HCT116 (cell line): ENCODE measurements at regions not wholly inside any gene's neighbourhood (a gene's known extent, or its start where the extent isn't known, plus 50 kb on each side); places are given as distances from the start of the nearest gene placed in this dataset.

Experiments used
- ATAC-seq: fragments of 200-7000 bp; cut with Tn5 transposase; 2 replicates; pipeline ENCODE4 v1.9.1; 2020; ENCODE audit warnings: mild to moderate bottlenecking, moderate library complexity
- BruUV-seq: library from RNA; stranded (reverse); fragments of 400-500 nt; replicated peaks from 2 replicates; lab custom pipeline; 2021; lab: Mats Ljungman, UMichigan
- CTCF ChIA-PET: fragments of 300-600 bp; sonication (Branson Sonifier 250); formaldehyde crosslinking; loops from one replicate; lab custom pipeline; 2021; ENCODE audit warnings: antibody characterized with exemption; lab: Charles Lee
- POLR2A ChIA-PET: fragments of 300-600, 350-600 bp; sonication (Branson Sonifier 250); formaldehyde crosslinking; loops from one replicate; lab custom pipeline; 2021; ENCODE audit warnings: antibody characterized with exemption; lab: Charles Lee
- RAD21 ChIA-PET, 2 experiments: fragments of 300-600 bp; sonication (Branson Sonifier 250); formaldehyde crosslinking; loops; one replicate each; lab custom pipeline; 2023; ENCODE audit warnings: low total read pairs in 2 of 2; ENCODE audit not compliant: uncharacterized antibody in 2 of 2, unreplicated experiment in 2 of 2, low non-redundant PET in 1 of 2; lab: Charles Lee
- DNase-seq: peaks from one replicate; pipeline ENCODE4 v3.0.0-alpha.2; 2010; ENCODE audit warnings: low read depth, low spot score
- H2AFZ ChIP-seq: fragments of 200-600 bp; shearing (Covaris generic), sonication (generic); 2 replicates; pipeline ENCODE4 v1.6.1; 2017; ENCODE audit warnings: low read depth, mixed run types, mixed read lengths, antibody characterized with exemption, low read length; ENCODE audit not compliant: poor library complexity, severe bottlenecking
- H3K27ac ChIP-seq: 2 replicates; pipeline ENCODE4 v1.5.1; 2012; ENCODE audit warnings: low read depth, low read length
- H3K27me3 ChIP-seq: fragments of 200-600 bp; sonication (generic); 2 replicates; pipeline ENCODE4 v1.6.1; 2016; ENCODE audit warnings: mixed run types, low read length, mixed read lengths; ENCODE audit not compliant: insufficient read depth
- H3K36me3 ChIP-seq, 2 experiments: fragments of 200-500 bp in 1 of 2; fragments of 200-600 bp in 1 of 2; sonication (Bioruptor generic) in 1 of 2; sonication (generic) in 1 of 2; 2 replicates each; pipeline versions ENCODE4 v1.5.1 to v1.6.1; 2014 to 2016; ENCODE audit warnings: low read length in 2 of 2, inconsistent platforms in 1 of 2, mixed read lengths in 1 of 2, mixed run types in 1 of 2; ENCODE audit not compliant: insufficient read depth in 2 of 2, control insufficient read depth in 1 of 2
- H3K4me1 ChIP-seq, 2 experiments: fragments of 200-600 bp in 1 of 2; sonication (generic) in 1 of 2; 2 replicates each; pipeline versions ENCODE4 v1.5.1 to v1.6.1; 2012 to 2017; ENCODE audit warnings: low read length in 2 of 2, inconsistent platforms in 1 of 2, mild to moderate bottlenecking in 1 of 2, mixed read lengths in 1 of 2, mixed run types in 1 of 2, moderate library complexity in 1 of 2; ENCODE audit not compliant: insufficient read depth in 2 of 2, control insufficient read depth in 1 of 2
- H3K4me2 ChIP-seq: fragments of 200-600 bp; sonication (generic); 2 replicates; pipeline ENCODE4 v1.6.1; 2017; ENCODE audit warnings: mixed run types, low read length, mixed read lengths
- H3K4me3 ChIP-seq, 2 experiments: fragments of 200-600 bp in 1 of 2; sonication (generic) in 1 of 2; replicated peaks in 1 of 2; 2 replicates each; pipeline ENCODE4 v1.5.1; 2011 to 2016; ENCODE audit warnings: low read length in 2 of 2, control low read depth in 1 of 2, low read depth in 1 of 2, mild to moderate bottlenecking in 1 of 2, mixed read lengths in 1 of 2, mixed run types in 1 of 2
- H3K79me2 ChIP-seq: fragments of 200-600 bp; sonication (generic); 2 replicates; pipeline ENCODE4 v1.6.1; 2017; ENCODE audit warnings: mild to moderate bottlenecking, mixed run types, low read length, moderate library complexity, mixed read lengths; ENCODE audit not compliant: insufficient read depth
- H3K9ac ChIP-seq: fragments of 200-600 bp; sonication (generic); 2 replicates; pipeline ENCODE4 v1.6.1; 2016; ENCODE audit warnings: low read length, mixed read lengths
- H3K9me2 ChIP-seq: fragments of 200-600 bp; sonication (generic), shearing (Covaris generic); 2 replicates; pipeline ENCODE4 v1.6.1; 2017; ENCODE audit warnings: mixed run types, mild to moderate bottlenecking, moderate library complexity; ENCODE audit not compliant: insufficient read depth
- H3K9me3 ChIP-seq, 2 experiments: fragments of 200-500 bp in 1 of 2; fragments of 200-600 bp in 1 of 2; sonication (Bioruptor generic) in 1 of 2; sonication (generic) in 1 of 2; 2 replicates each; pipeline ENCODE4 v1.6.1; 2014 to 2017; ENCODE audit warnings: low read length in 2 of 2, mixed read lengths in 2 of 2, inconsistent platforms in 1 of 2, low read depth in 1 of 2, mild to moderate bottlenecking in 1 of 2, mixed run types in 1 of 2, moderate library complexity in 1 of 2; ENCODE audit not compliant: control insufficient read depth in 1 of 2, insufficient read depth in 1 of 2
- H4K20me1 ChIP-seq: fragments of 200-600 bp; sonication (generic), shearing (Covaris generic); 2 replicates; pipeline ENCODE4 v1.6.1; 2017; ENCODE audit warnings: mixed run types, mild to moderate bottlenecking, moderate library complexity; ENCODE audit not compliant: insufficient read depth
- CBX3 ChIP-seq: IDR thresholded peaks from 2 replicates; pipeline ENCODE4 v1.6.1; 2012; ENCODE audit warnings: low read depth
- CEBPB ChIP-seq: IDR thresholded peaks from 2 replicates; pipeline ENCODE4 v1.6.1; 2012; ENCODE audit warnings: low read depth
- EGR1 ChIP-seq: IDR thresholded peaks from 2 replicates; pipeline ENCODE4 v1.6.1; 2012; ENCODE audit warnings: low read depth
- ELF1 ChIP-seq: IDR thresholded peaks from 2 replicates; pipeline ENCODE4 v1.6.1; 2012; ENCODE audit warnings: low read depth, borderline replicate concordance
- EZH2 ChIP-seq: fragments of 200-600 bp; sonication (generic); IDR thresholded peaks from 2 replicates; pipeline ENCODE4 v1.6.1; 2017; ENCODE audit warnings: antibody characterized with exemption, mixed run types
- EZH2phosphoT487 ChIP-seq: fragments of 200-600 bp; IDR thresholded peaks from 2 replicates; pipeline ENCODE4 v1.6.1; 2018; ENCODE audit warnings: antibody characterized with exemption, borderline replicate concordance
- FOSL1 ChIP-seq: IDR thresholded peaks from 2 replicates; pipeline ENCODE4 v1.6.1; 2012; ENCODE audit warnings: low read depth
- JUND ChIP-seq: IDR thresholded peaks from 2 replicates; pipeline ENCODE4 v1.6.1; 2012
- POLR2AphosphoS5 ChIP-seq: IDR thresholded peaks from 2 replicates; pipeline ENCODE4 v1.6.1; 2011; ENCODE audit warnings: mild to moderate bottlenecking, low read depth, low read length, moderate library complexity
- RAD21 ChIP-seq: IDR thresholded peaks from 2 replicates; pipeline ENCODE4 v1.6.1; 2012; ENCODE audit warnings: low read depth, mild to moderate bottlenecking
- SIN3A ChIP-seq: IDR thresholded peaks from 2 replicates; pipeline ENCODE4 v1.6.1; 2012; ENCODE audit warnings: low read depth
- SRF ChIP-seq: IDR thresholded peaks from 2 replicates; pipeline ENCODE4 v1.6.1; 2012; ENCODE audit warnings: low read depth
- TCF7L2 ChIP-seq: IDR thresholded peaks from 2 replicates; pipeline ENCODE4 v1.7.0; 2011; ENCODE audit warnings: borderline replicate concordance, inconsistent platforms; ENCODE audit not compliant: insufficient read depth, insufficient read length; ENCODE audit errors: extremely low read depth
- YY1 ChIP-seq: IDR thresholded peaks from 2 replicates; pipeline ENCODE4 v1.6.1; 2011; ENCODE audit warnings: low read length, low read depth, moderate library complexity, mild to moderate bottlenecking; ENCODE audit not compliant: insufficient replicate concordance; ENCODE audit errors: extremely low read depth
- ZFX ChIP-seq: fragments of 450-650 bp; IDR thresholded peaks from 2 replicates; pipeline ENCODE4 v1.6.1; 2017
- ZNF274 ChIP-seq: fragments of 200-500 bp; sonication (Bioruptor generic); IDR thresholded peaks from 2 replicates; pipeline ENCODE4 v1.6.1; 2014; ENCODE audit warnings: mild to moderate bottlenecking, low read depth, low read length, inconsistent platforms
- intact Hi-C: fragments of 100-400 bp; cut with micrococcal nuclease; formaldehyde crosslinking; loops from 2 replicates; pipeline ENCODE4 v1.10.0; 2022
- TF ChIP-seq, protein P1 (sequence below): IDR thresholded peaks from 2 replicates; pipeline ENCODE4 v1.6.1; 2012
- TF ChIP-seq, protein P2 (sequence below), 3 experiments: fragments of 200-600 bp in 1 of 3; sonication (generic) in 1 of 3; IDR thresholded peaks in 2 of 3; conservative IDR thresholded peaks in 1 of 3; 2 replicates each; pipeline ENCODE4 v1.5.1; 2012 to 2017; ENCODE audit warnings: low read depth in 2 of 3, low read length in 2 of 3, antibody characterized with exemption in 1 of 3, borderline replicate concordance in 1 of 3, control low read depth in 1 of 3, mild to moderate bottlenecking in 1 of 3, mixed read lengths in 1 of 3, mixed run types in 1 of 3, moderate library complexity in 1 of 3; ENCODE audit not compliant: insufficient read depth in 1 of 3
- TF ChIP-seq, protein P3 (sequence below): IDR thresholded peaks from 2 replicates; pipeline ENCODE4 v1.6.1; 2011; ENCODE audit warnings: mild to moderate bottlenecking, low read length, moderate library complexity; ENCODE audit not compliant: insufficient replicate concordance; ENCODE audit errors: extremely low read depth
- TF ChIP-seq, protein P4 (sequence below): IDR thresholded peaks from 2 replicates; pipeline ENCODE4 v1.6.1; 2012

DNA sequence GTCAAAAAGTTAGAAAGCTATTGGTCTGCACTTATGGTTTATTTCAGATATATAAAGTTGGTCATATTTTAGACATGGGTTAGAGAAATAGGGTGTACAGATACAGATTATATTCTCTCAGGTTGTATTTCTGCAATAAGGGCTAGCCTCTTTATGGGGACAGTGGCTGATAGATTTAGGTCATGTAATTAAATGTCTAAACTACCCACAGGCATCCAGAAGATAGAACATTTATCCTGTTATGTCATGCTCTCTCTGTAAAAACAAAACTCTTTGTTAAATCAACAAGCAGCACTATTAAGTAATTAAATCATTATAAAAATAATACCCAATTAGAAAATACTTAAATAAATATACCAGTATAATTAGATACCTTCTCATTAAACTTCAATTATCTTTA, 612.6 kb upstream of the CITED2 start:
- BruUV-seq, result no TSS peak
- DNase-seq (no peak), ATAC-seq (no peak)
- Histone ChIP-seq H3K27ac (no peak overlapping the region), H3K4me2 (no peak overlapping the region), H3K4me3 (no peak overlapping the region), H3K9ac (no peak overlapping the region), H3K79me2 (no peaks in the 10 kb centered on the region), H3K4me1 (peaks cover 6% of the 10 kb centered on the region in 2 experiments; a peak in 3 of 4 replicates), H3K9me2 (0 out of 2 replicates have a peak, but pooled peaks cover 2% of the 10 kb centered on the region), H3K9me3 (no peaks in the 10 kb centered on the region), H3K36me3 (no peaks in the 10 kb centered on the region), H3K27me3 (no peaks in the 10 kb centered on the region), H4K20me1 (no peaks in the 10 kb centered on the region), H2AFZ (no peak overlapping the region)
- intact Hi-C loops, result no loop called here
- RAD21 ChIA-PET, result no interaction called here
- TF ChIP-seq CEBPB, result no peak
- TF ChIP-seq, protein P1, sequence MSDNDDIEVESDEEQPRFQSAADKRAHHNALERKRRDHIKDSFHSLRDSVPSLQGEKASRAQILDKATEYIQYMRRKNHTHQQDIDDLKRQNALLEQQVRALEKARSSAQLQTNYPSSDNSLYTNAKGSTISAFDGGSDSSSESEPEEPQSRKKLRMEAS, result no peak
- no peak for TF ChIP-seq SIN3A
- TF ChIP-seq, protein P2, sequence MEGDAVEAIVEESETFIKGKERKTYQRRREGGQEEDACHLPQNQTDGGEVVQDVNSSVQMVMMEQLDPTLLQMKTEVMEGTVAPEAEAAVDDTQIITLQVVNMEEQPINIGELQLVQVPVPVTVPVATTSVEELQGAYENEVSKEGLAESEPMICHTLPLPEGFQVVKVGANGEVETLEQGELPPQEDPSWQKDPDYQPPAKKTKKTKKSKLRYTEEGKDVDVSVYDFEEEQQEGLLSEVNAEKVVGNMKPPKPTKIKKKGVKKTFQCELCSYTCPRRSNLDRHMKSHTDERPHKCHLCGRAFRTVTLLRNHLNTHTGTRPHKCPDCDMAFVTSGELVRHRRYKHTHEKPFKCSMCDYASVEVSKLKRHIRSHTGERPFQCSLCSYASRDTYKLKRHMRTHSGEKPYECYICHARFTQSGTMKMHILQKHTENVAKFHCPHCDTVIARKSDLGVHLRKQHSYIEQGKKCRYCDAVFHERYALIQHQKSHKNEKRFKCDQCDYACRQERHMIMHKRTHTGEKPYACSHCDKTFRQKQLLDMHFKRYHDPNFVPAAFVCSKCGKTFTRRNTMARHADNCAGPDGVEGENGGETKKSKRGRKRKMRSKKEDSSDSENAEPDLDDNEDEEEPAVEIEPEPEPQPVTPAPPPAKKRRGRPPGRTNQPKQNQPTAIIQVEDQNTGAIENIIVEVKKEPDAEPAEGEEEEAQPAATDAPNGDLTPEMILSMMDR (IDR thresholded peaks at IDR 0.05 in 2 of 3, conservative IDR thresholded peaks at IDR 0.05 in 1 of 3; ENCODE audit: borderline replicate concordance in 1 of 3, insufficient read depth in 1 of 3, low read depth in 2 of 3, low read length in 2 of 3), result no peak
- no peak for TF ChIP-seq JUND
- TF ChIP-seq, protein P3, sequence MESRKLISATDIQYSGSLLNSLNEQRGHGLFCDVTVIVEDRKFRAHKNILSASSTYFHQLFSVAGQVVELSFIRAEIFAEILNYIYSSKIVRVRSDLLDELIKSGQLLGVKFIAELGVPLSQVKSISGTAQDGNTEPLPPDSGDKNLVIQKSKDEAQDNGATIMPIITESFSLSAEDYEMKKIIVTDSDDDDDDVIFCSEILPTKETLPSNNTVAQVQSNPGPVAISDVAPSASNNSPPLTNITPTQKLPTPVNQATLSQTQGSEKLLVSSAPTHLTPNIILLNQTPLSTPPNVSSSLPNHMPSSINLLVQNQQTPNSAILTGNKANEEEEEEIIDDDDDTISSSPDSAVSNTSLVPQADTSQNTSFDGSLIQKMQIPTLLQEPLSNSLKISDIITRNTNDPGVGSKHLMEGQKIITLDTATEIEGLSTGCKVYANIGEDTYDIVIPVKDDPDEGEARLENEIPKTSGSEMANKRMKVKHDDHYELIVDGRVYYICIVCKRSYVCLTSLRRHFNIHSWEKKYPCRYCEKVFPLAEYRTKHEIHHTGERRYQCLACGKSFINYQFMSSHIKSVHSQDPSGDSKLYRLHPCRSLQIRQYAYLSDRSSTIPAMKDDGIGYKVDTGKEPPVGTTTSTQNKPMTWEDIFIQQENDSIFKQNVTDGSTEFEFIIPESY, result no peak
- TF ChIP-seq FOSL1, result no peak
- TF ChIP-seq CBX3, result no peak
- TF ChIP-seq EZH2phosphoT487, result no peak
- no peak for TF ChIP-seq YY1
- no peak for TF ChIP-seq TCF7L2
- TF ChIP-seq EZH2, result no peak
- TF ChIP-seq SRF, result no peak
- TF ChIP-seq RAD21, result no peak
- TF ChIP-seq ZNF274, result no peak
- TF ChIP-seq ELF1, result no peak
- TF ChIP-seq EGR1, result no peak
- no peak for TF ChIP-seq POLR2AphosphoS5
- TF ChIP-seq, protein P4, sequence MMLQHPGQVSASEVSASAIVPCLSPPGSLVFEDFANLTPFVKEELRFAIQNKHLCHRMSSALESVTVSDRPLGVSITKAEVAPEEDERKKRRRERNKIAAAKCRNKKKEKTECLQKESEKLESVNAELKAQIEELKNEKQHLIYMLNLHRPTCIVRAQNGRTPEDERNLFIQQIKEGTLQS, result no peak
- TF ChIP-seq ZFX, result no peak
- POLR2A ChIA-PET, result no interaction called here
- CTCF ChIA-PET, result no interaction called here
